K562 (cell line): ENCODE measurements at regions not wholly inside any gene's neighbourhood (a gene's known extent, or its start where the extent isn't known, plus 50 kb on each side); places are given as distances from the start of the nearest gene placed in this dataset.

Experiments
- ATAC-seq: fragments of 200-7000 bp; cut with Tn5 transposase; 3 replicates; pipeline ENCODE4 v1.9.1; 2020; ENCODE audit warnings: moderate library complexity
- BruUV-seq: library from RNA; stranded (reverse); fragments of 400-500 nt; replicated peaks from 2 replicates; lab custom pipeline; 2021; lab: Mats Ljungman, UMichigan
- CTCF ChIA-PET: fragments of 300-600 bp; formaldehyde crosslinking; extraction: SDS; loops from one replicate; lab custom pipeline; 2021; ENCODE audit warnings: low intra/inter-chr PET ratio; lab: Yijun Ruan, JAX
- POLR2A ChIA-PET: fragments of 300-600, 350-650 bp; sonication (Branson Sonifier 250); formaldehyde crosslinking; extraction: SDS; loops from one replicate; lab custom pipeline; 2021; ENCODE audit warnings: antibody characterized with exemption, inconsistent platforms; lab: Yijun Ruan, JAX
- DNase-seq, 4 experiments: peaks; one replicate each; pipeline versions ENCODE4 v3.0.0 to v3.0.0-alpha.2; 2011 to 2018; ENCODE audit warnings: low spot score in 3 of 4, mixed read lengths in 3 of 4; ENCODE audit errors: extremely low read depth in 1 of 4
- FAIRE-seq: peaks from 2 replicates; lab custom pipeline; 2011; peaks lifted over from hg19 to GRCh38; lab: Jason Lieb, UNC
- H2AFZ ChIP-seq: 2 replicates; pipeline ENCODE4 v1.6.0; 2011; ENCODE audit warnings: low read depth, low read length, control low read depth, inconsistent platforms
- H3K27ac ChIP-seq: fragments of 200-600 bp; 3 replicates; pipeline ENCODE4 v1.8.0; 2011; ENCODE audit warnings: low read depth, mild to moderate bottlenecking, control low read depth, inconsistent platforms, low read length, moderate library complexity, mixed read lengths; ENCODE audit errors: extremely low read depth
- H3K27me3 ChIP-seq, 2 experiments: fragments of 300-600 bp in 1 of 2; 2 replicates in 1 of 2; 3 replicates in 1 of 2; pipeline versions ENCODE4 v1.6.0 to v1.8.0; 2011; ENCODE audit warnings: inconsistent platforms in 2 of 2, low read length in 2 of 2, mild to moderate bottlenecking in 1 of 2, mixed read lengths in 1 of 2, moderate library complexity in 1 of 2; ENCODE audit not compliant: control insufficient read depth in 2 of 2, insufficient read depth in 2 of 2
- H3K36me3 ChIP-seq: fragments of 300-600 bp; 3 replicates; pipeline ENCODE4 v1.8.0; 2011; ENCODE audit warnings: mild to moderate bottlenecking, low read length, inconsistent platforms; ENCODE audit not compliant: control insufficient read depth, insufficient read depth
- H3K4me1 ChIP-seq, 2 experiments: fragments of 200-600 bp in 1 of 2; replicated peaks in 1 of 2; 2 replicates in 1 of 2; 3 replicates in 1 of 2; pipeline versions ENCODE4 v1.5.1 to v1.8.0; 2011; ENCODE audit warnings: inconsistent platforms in 2 of 2, low read length in 2 of 2, mild to moderate bottlenecking in 1 of 2, mixed read lengths in 1 of 2, moderate library complexity in 1 of 2; ENCODE audit not compliant: control insufficient read depth in 2 of 2, insufficient read depth in 2 of 2
- H3K4me2 ChIP-seq: 2 replicates; pipeline ENCODE4 v1.6.1; 2011; ENCODE audit warnings: low read length, control low read depth, inconsistent platforms, mixed read lengths; ENCODE audit not compliant: insufficient read depth
- H3K4me3 ChIP-seq: fragments of 200-600 bp; sonication (generic), shearing (Covaris generic); 2 replicates; pipeline ENCODE4 v1.5.1; 2016; ENCODE audit warnings: control low read depth, inconsistent platforms
- H3K79me2 ChIP-seq: fragments of 200-600 bp; 3 replicates; pipeline ENCODE4 v1.8.0; 2011; ENCODE audit warnings: low read length, inconsistent platforms; ENCODE audit not compliant: control insufficient read depth, insufficient read depth
- H3K9ac ChIP-seq, 2 experiments: 2 replicates each; pipeline versions ENCODE4 v1.6.0 to v1.6.1; 2011; ENCODE audit warnings: low read depth in 2 of 2, low read length in 2 of 2, control low read depth in 1 of 2, inconsistent platforms in 1 of 2, mild to moderate bottlenecking in 1 of 2, mixed read lengths in 1 of 2; ENCODE audit not compliant: insufficient read depth in 1 of 2
- H3K9me1 ChIP-seq: one replicate; pipeline ENCODE4 v1.6.0; 2011; ENCODE audit warnings: inconsistent platforms, mild to moderate bottlenecking, low read length, moderate library complexity; ENCODE audit not compliant: control insufficient read depth, insufficient read depth
- H3K9me3 ChIP-seq: replicated peaks from 2 replicates; pipeline ENCODE4 v1.5.1; 2011; ENCODE audit warnings: low read depth, low read length, inconsistent platforms; ENCODE audit not compliant: control insufficient read depth, insufficient read depth
- H4K20me1 ChIP-seq: replicated peaks from 2 replicates; pipeline ENCODE4 v1.6.1; 2011; ENCODE audit warnings: low read length, inconsistent platforms, mixed read lengths; ENCODE audit not compliant: control insufficient read depth, insufficient read depth
- FOXJ2 ChIP-seq: fragments of 200-800 bp; sonication (Bioruptor generic); IDR thresholded peaks from 2 replicates; pipeline ENCODE4 v1.6.1; 2016; ENCODE audit warnings: missing genetic modification characterization, missing compliant biosample characterization
- HEY1 ChIP-seq: fragments of 250-450 bp; sonication (Bioruptor Pico); IDR thresholded peaks from 2 replicates; pipeline ENCODE4 v1.5.0; 2020; ENCODE audit warnings: mild to moderate bottlenecking, moderate library complexity, borderline replicate concordance
- JUND ChIP-seq, 2 experiments: IDR thresholded peaks; 2 replicates in 1 of 2; 3 replicates in 1 of 2; pipeline ENCODE4 v1.6.1; 2011; ENCODE audit warnings: borderline replicate concordance in 2 of 2, low read depth in 2 of 2, low read length in 2 of 2, improper control_type of control experiment in 1 of 2, missing biosample characterization in 1 of 2, missing genetic modification characterization in 1 of 2, missing genetic modification reagents in 1 of 2
- MTA2 ChIP-seq: fragments of 450-650 bp; IDR thresholded peaks from 2 replicates; pipeline ENCODE4 v1.6.1; 2016; ENCODE audit warnings: low read depth
- RFX1 ChIP-seq: fragments of 450-650 bp; IDR thresholded peaks from 2 replicates; pipeline ENCODE4 v1.6.1; 2016; ENCODE audit warnings: mild to moderate bottlenecking, moderate library complexity
- SREBF2 ChIP-seq: sonication (generic); formaldehyde crosslinking; IDR thresholded peaks from 2 replicates; pipeline ENCODE4 v1.4.0; 2020; ENCODE audit warnings: mild to moderate bottlenecking, missing genetic modification reagents
- TRIM24 ChIP-seq, 2 experiments: fragments of 450-650 bp; IDR thresholded peaks; 2 replicates each; pipeline ENCODE4 v1.6.1; 2016
- YBX1 ChIP-seq: fragments of 450-650 bp; IDR thresholded peaks from 2 replicates; pipeline ENCODE4 v1.7.1; 2016; ENCODE audit warnings: mild to moderate bottlenecking
- ZBTB33 ChIP-seq: sonication (generic); formaldehyde crosslinking; IDR thresholded peaks from 2 replicates; pipeline ENCODE4 v1.8.1; 2023; ENCODE audit warnings: mild to moderate bottlenecking, missing genetic modification reagents
- ZNF384 ChIP-seq: IDR thresholded peaks from 2 replicates; pipeline ENCODE4 v1.6.1; 2012; ENCODE audit warnings: low read depth, low read length, improper control_type of control experiment
- ZNF830 ChIP-seq: fragments of 250-450 bp; sonication (Bioruptor Pico); IDR thresholded peaks from 2 replicates; pipeline ENCODE4 v1.5.0; 2021; ENCODE audit warnings: mild to moderate bottlenecking
- WGBS: fragments of 100-300 bp; shearing (Covaris generic); methylation state at CpG from one replicate; pipeline ENCODE4 v1.1.6; 2016; ENCODE audit warnings: low coverage, mixed read lengths; ENCODE audit not compliant: insufficient coverage; ENCODE audit errors: missing lambda C conversion rate; 5-methylcytosine and 5-hydroxymethylcytosine counted together
- in situ Hi-C: fragments of 300-500 bp; cut with MboI; formaldehyde crosslinking; loops from 4 replicates; pipeline ENCODE4 v1.15.0; 2018; ENCODE audit warnings: inconsistent platforms, mixed read lengths
- intact Hi-C: fragments of 100-400 bp; cut with micrococcal nuclease; formaldehyde crosslinking; loops from 2 replicates; pipeline ENCODE4 v1.14.2; 2022

GRCh38 chr2:104687147-104687546, 166.8 kb upstream of the POU3F3 start:
- H3K9ac ChIP-seq, result no peak overlapping the region
- peaks cover 0 to 6% of the 10 kb centered on the region in 2 experiments; a peak in 1 of 5 replicates for H3K27me3 ChIP-seq
- H3K79me2 ChIP-seq, result no peaks in the 10 kb centered on the region
- no peaks in the 10 kb centered on the region for H3K9me1 ChIP-seq
- no peak overlapping the region for H3K4me3 ChIP-seq
- TF ChIP-seq MTA2 (no peak), HEY1 (CRISPR knock-in tag) (no peak), ZNF384 (no peak), RFX1 (no peak), ZNF830 (CRISPR knock-in tag) (no peak), JUND (IDR thresholded peaks at IDR 0.05; ENCODE audit: borderline replicate concordance, low read depth, low read length) (no peak), JUND (tag; IDR thresholded peaks at IDR 0.05; ENCODE audit: borderline replicate concordance, low read depth, low read length) (no peak), SREBF2 (CRISPR knock-in tag) (no peak), FOXJ2 (tag) (no peak), TRIM24 (IDR thresholded peaks at IDR 0.05) (no peak), YBX1 (no peak), ZBTB33 (CRISPR knock-in tag) (no peak)
- no peaks in the 10 kb centered on the region for H4K20me1 ChIP-seq
- 0% methylated on average over 3 of the region's 9 CpGs for WGBS
- no peak overlapping the region for H2AFZ ChIP-seq
- no peaks in the 10 kb centered on the region for H3K36me3 ChIP-seq
- FAIRE-seq (no peak), DNase-seq (no peak), ATAC-seq (no peak)
- no TSS peak for BruUV-seq
- no peaks in the 10 kb centered on the region for H3K9me3 ChIP-seq
- H3K4me2 ChIP-seq, result no peak overlapping the region
- in situ Hi-C loops (no loop called here), intact Hi-C loops (no loop called here)
- H3K4me1 ChIP-seq, result no peaks in the 10 kb centered on the region
- H3K27ac ChIP-seq, result no peak overlapping the region
- ChIA-PET CTCF (no interaction called here), POLR2A (interaction anchor here (0.7 kb wide), 1 partner anchor 12 kb away, joined by 3 read pairs; no protein-coding TSS in a partner anchor)
